ENCODE measurements at regions not wholly inside any gene's neighbourhood (a gene's known extent, or its start where the extent isn't known, plus 50 kb on each side); places are given as distances from the start of the nearest gene placed in this dataset.

GRCh38 chr11:106218106-106218505 lies 140.6 kb downstream of the AASDHPPT start:
- H3K4me1 ChIP-seq (ENCODE audit: insufficient read depth, low read length): no peaks in the 10 kb centered on the region
- no TSS peak for BruUV-seq (replicated peaks)
- 13% methylated on average over 3 of the region's 3 CpGs for WGBS (ENCODE audit: low lambda C conversion rate)

More at GRCh38 chr11:106218106-106218505, 140.6 kb downstream of the AASDHPPT start:
- FAIRE-seq (no peak), DNase-seq (ENCODE audit: low spot score) (no peak), ATAC-seq (no peak)
- ChIA-PET POLR2A (no interaction called here), CTCF (ENCODE audit: low intra/inter-chr PET ratio, low total read pairs) (no interaction called here)
- Histone ChIP-seq H3K4me3 (replicated peaks in 1 of 3; ENCODE audit: insufficient read depth in 1 of 3, low read depth in 2 of 3, low read length in 3 of 3) (no peak overlapping the region), H3K9me3 (ENCODE audit: low read length) (peaks cover 47% of the 10 kb centered on the region), H4K20me1 (ENCODE audit: insufficient read depth, low read length) (no peaks in the 10 kb centered on the region), H2AFZ (ENCODE audit: low read length) (no peak overlapping the region), H3K79me2 (ENCODE audit: insufficient read depth, low read length) (no peaks in the 10 kb centered on the region), H3K27me3 (ENCODE audit: control insufficient read depth in 1 of 2, insufficient read depth in 2 of 2, low read length in 2 of 2) (no peaks in the 10 kb centered on the region), H3K4me2 (ENCODE audit: low read depth, low read length) (no peak overlapping the region), H3K27ac (ENCODE audit: extremely low read length, insufficient read depth, low read length) (no peak overlapping the region), H3K9ac (ENCODE audit: insufficient read depth, low read depth, low read length) (no peak overlapping the region), H3K36me3 (replicated peaks in 1 of 2; ENCODE audit: control insufficient read depth in 1 of 2, insufficient read depth in 2 of 2, low read length in 2 of 2) (no peaks in the 10 kb centered on the region)
- in situ Hi-C loops (cut with HindIII; ENCODE audit: extremely low pct_ligation_motif_present, low pct_unique_long_range_greater_than_20kb): no loop called here
- intact Hi-C loops (cut with micrococcal nuclease; ENCODE audit: unreplicated experiment): no loop called here
- TF ChIP-seq STAT5B (CRISPR knock-in tag; IDR thresholded peaks at IDR 0.05): no peak
- no peak for TF ChIP-seq NRL (CRISPR knock-in tag; IDR thresholded peaks at IDR 0.05; ENCODE audit: borderline replicate concordance)
- no peak for TF ChIP-seq KDM3A (CRISPR knock-in tag; IDR thresholded peaks at IDR 0.05; ENCODE audit: low read depth)
- TF ChIP-seq CERS6 (CRISPR knock-in tag; IDR thresholded peaks at IDR 0.05): no peak
- TF ChIP-seq FOXK1 (CRISPR knock-in tag; IDR thresholded peaks at IDR 0.05; ENCODE audit: borderline replicate concordance, low read depth): no peak
- TF ChIP-seq TCF7 (IDR thresholded peaks at IDR 0.05; ENCODE audit: low read depth): no peak
- no peak for TF ChIP-seq ZNF432 (CRISPR knock-in tag; IDR thresholded peaks at IDR 0.05; ENCODE audit: borderline replicate concordance)
- TF ChIP-seq ZNF674 (CRISPR knock-in tag; IDR thresholded peaks at IDR 0.05; ENCODE audit: low read depth): no peak
- no peak for TF ChIP-seq ZNF580 (CRISPR knock-in tag; IDR thresholded peaks at IDR 0.05; ENCODE audit: borderline replicate concordance, low read depth)
- no peak for TF ChIP-seq NFE2L2 (IDR thresholded peaks at IDR 0.05; ENCODE audit: low read length)
- TF ChIP-seq POLR2G (IDR thresholded peaks at IDR 0.05; ENCODE audit: low read depth, low read length): no peak
- no peak for TF ChIP-seq XBP1 (CRISPR knock-in tag; IDR thresholded peaks at IDR 0.05)
- no peak for TF ChIP-seq ZNF841 (CRISPR knock-in tag; IDR thresholded peaks at IDR 0.05; ENCODE audit: borderline replicate concordance)
- no peak for TF ChIP-seq MXI1 (IDR thresholded peaks at IDR 0.05; ENCODE audit: borderline replicate concordance, low read depth, low read length)
- TF ChIP-seq E2F2 (CRISPR knock-in tag; IDR thresholded peaks at IDR 0.05; ENCODE audit: borderline replicate concordance): no peak
- no peak for TF ChIP-seq NCOA2 (CRISPR knock-in tag; IDR thresholded peaks at IDR 0.05)
